Hepatocyte (in vitro differentiated cells): ENCODE measurements at regions not wholly inside any gene's neighbourhood (a gene's known extent, or its start where the extent isn't known, plus 50 kb on each side); places are given as distances from the start of the nearest gene placed in this dataset.

ENCODE experiments used
- DNase-seq: peaks from one replicate; pipeline ENCODE4 v3.0.0-alpha.2; 2016; ENCODE audit warnings: low spot score
- H2AFZ ChIP-seq: fragments of 200-600 bp; sonication (generic); 2 replicates; pipeline ENCODE4 v1.6.0; 2016; ENCODE audit warnings: antibody characterized with exemption, mild to moderate bottlenecking
- H3K27ac ChIP-seq: fragments of 200-600 bp; sonication (generic); 2 replicates; pipeline ENCODE4 v1.5.1; 2016; ENCODE audit warnings: mild to moderate bottlenecking
- H3K27me3 ChIP-seq: fragments of 200-600 bp; sonication (generic); 2 replicates; pipeline ENCODE4 v1.6.1; 2016
- H3K36me3 ChIP-seq: fragments of 200-600 bp; sonication (generic); replicated peaks from 2 replicates; pipeline ENCODE4 v1.5.1; 2016; ENCODE audit warnings: low read depth; ENCODE audit not compliant: insufficient read depth
- H3K4me1 ChIP-seq: fragments of 200-600 bp; sonication (generic); 2 replicates; pipeline ENCODE4 v1.5.1; 2016; ENCODE audit warnings: mild to moderate bottlenecking, moderate library complexity; ENCODE audit not compliant: insufficient read depth
- H3K4me2 ChIP-seq: fragments of 200-600 bp; sonication (generic); 2 replicates; pipeline ENCODE4 v1.6.0; 2016
- H3K4me3 ChIP-seq: fragments of 200-600 bp; sonication (generic); 2 replicates; pipeline ENCODE4 v1.5.1; 2016; ENCODE audit warnings: mild to moderate bottlenecking
- H3K79me2 ChIP-seq: fragments of 200-600 bp; sonication (generic); 2 replicates; pipeline ENCODE4 v1.6.0; 2017; ENCODE audit warnings: mild to moderate bottlenecking
- H3K9me2 ChIP-seq: fragments of 200-600 bp; sonication (generic); replicated peaks from 2 replicates; pipeline ENCODE4 v1.6.0; 2017; ENCODE audit warnings: mild to moderate bottlenecking; ENCODE audit not compliant: insufficient read depth
- H3K9me3 ChIP-seq: fragments of 200-600 bp; sonication (generic); 2 replicates; pipeline ENCODE4 v1.5.1; 2016; ENCODE audit warnings: low read depth, mild to moderate bottlenecking
- H4K20me1 ChIP-seq: fragments of 200-600 bp; sonication (generic); 2 replicates; pipeline ENCODE4 v1.6.0; 2016; ENCODE audit warnings: mild to moderate bottlenecking; ENCODE audit not compliant: insufficient read depth, poor library complexity, severe bottlenecking
- EZH2 ChIP-seq: fragments of 200-600 bp; sonication (generic); IDR thresholded peaks from 2 replicates; pipeline ENCODE4 v1.6.1; 2016; ENCODE audit warnings: antibody characterized with exemption, mild to moderate bottlenecking, borderline replicate concordance
- EZH2phosphoT487 ChIP-seq: fragments of 200-600 bp; sonication (generic); IDR thresholded peaks from one replicate; pipeline ENCODE4 v1.6.1; 2018; ENCODE audit warnings: antibody characterized with exemption, mild to moderate bottlenecking, low read depth, moderate library complexity; ENCODE audit not compliant: unreplicated experiment, severe bottlenecking
- WGBS: methylation state at CpG from one replicate; pipeline ENCODE4 v1.1.6; 2016; ENCODE audit warnings: low lambda C conversion rate; ENCODE audit errors: missing lambda C conversion rate; 5-methylcytosine and 5-hydroxymethylcytosine counted together
- TF ChIP-seq, protein P1 (sequence below): fragments of 200-600 bp; sonication (generic); IDR thresholded peaks from 2 replicates; pipeline ENCODE4 v1.5.1; 2016; ENCODE audit warnings: antibody characterized with exemption, mild to moderate bottlenecking; ENCODE audit not compliant: poor library complexity

DNA sequence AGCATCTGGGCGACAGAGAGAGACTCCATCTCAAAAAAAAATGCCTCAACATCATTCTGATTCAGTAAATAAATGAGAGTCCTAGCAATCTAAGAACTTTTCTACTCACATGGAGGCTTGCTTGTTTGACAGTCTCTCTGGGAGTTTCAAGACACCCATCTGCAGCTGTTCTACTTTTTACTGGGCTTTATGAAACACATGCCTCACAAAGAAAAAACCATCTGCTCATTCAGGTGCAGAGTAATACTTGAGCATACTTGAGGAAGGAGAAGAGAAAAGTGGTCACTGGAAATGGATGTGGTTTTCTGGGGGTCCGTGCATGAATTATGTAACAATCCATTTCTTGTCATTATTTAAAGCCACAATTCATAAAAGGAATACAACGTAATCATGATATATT is 87.1 kb upstream of the DDX53 start:
- no peak for TF ChIP-seq EZH2
- TF ChIP-seq, protein P1, sequence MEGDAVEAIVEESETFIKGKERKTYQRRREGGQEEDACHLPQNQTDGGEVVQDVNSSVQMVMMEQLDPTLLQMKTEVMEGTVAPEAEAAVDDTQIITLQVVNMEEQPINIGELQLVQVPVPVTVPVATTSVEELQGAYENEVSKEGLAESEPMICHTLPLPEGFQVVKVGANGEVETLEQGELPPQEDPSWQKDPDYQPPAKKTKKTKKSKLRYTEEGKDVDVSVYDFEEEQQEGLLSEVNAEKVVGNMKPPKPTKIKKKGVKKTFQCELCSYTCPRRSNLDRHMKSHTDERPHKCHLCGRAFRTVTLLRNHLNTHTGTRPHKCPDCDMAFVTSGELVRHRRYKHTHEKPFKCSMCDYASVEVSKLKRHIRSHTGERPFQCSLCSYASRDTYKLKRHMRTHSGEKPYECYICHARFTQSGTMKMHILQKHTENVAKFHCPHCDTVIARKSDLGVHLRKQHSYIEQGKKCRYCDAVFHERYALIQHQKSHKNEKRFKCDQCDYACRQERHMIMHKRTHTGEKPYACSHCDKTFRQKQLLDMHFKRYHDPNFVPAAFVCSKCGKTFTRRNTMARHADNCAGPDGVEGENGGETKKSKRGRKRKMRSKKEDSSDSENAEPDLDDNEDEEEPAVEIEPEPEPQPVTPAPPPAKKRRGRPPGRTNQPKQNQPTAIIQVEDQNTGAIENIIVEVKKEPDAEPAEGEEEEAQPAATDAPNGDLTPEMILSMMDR: no peak
- TF ChIP-seq EZH2phosphoT487: no peak
- Histone ChIP-seq H2AFZ (no peak overlapping the region), H3K9me3 (no peaks in the 10 kb centered on the region), H3K79me2 (no peaks in the 10 kb centered on the region), H3K4me3 (no peak overlapping the region), H3K9me2 (no peaks in the 10 kb centered on the region), H3K4me2 (no peak overlapping the region), H3K36me3 (no peaks in the 10 kb centered on the region), H3K4me1 (no peaks in the 10 kb centered on the region), H4K20me1 (no peaks in the 10 kb centered on the region), H3K27ac (no peak overlapping the region), H3K27me3 (no peaks in the 10 kb centered on the region)
- WGBS: 68% methylated on average over 3 of the region's 3 CpGs
- DNase-seq: no peak

DNA sequence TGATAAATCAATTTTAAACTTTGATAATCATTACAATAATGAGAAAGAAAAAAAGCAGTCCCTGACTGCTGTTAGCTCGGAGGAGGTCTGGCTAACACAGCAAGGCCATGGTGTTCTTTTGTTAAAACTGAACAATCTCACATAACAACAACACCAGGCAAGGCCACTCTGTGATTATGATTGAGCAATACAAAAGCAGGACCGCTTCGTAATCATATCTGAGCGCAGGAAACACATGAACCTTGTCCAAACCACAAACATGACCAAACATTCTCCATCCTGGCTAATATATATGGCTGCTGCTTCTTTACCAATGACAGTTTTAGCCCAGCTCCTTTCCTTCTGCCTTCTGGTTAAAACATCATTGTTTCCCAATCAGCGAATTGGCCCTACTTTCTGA is 76.8 kb upstream of the DDX53 start:
- H3K9me3 ChIP-seq: no peaks in the 10 kb centered on the region
- no peak overlapping the region for H3K4me2 ChIP-seq
- H3K27me3 ChIP-seq: no peaks in the 10 kb centered on the region

DNA sequence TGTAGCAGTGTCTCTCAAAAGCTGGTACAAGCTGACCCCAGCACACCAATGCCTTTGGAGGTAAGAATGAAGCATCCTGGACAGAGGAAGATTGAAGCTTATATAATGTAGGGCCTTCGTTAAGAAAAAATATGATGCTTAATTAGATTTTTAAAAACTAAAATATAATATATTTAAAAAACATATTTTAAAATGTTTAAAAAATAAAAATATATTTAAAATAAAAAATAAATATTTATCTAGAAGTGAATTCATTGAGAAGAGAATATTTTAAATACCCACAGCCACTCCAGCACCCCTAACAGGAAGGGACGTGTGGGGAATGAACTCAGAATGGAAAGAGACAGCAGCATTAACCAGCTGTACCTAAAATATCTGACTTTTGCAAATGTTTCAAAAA is 65.1 kb upstream of the DDX53 start:
- H3K27me3 ChIP-seq: no peaks in the 10 kb centered on the region

More for the DNA sequence above, 76.8 kb upstream of the DDX53 start:
- no peak for DNase-seq
- WGBS: 81% methylated on average over 5 of the region's 5 CpGs
- no peak for TF ChIP-seq EZH2
- TF ChIP-seq, protein P1: no peak
- TF ChIP-seq EZH2phosphoT487: no peak
- Histone ChIP-seq H3K4me1 (no peaks in the 10 kb centered on the region), H2AFZ (no peak overlapping the region), H3K27ac (no peak overlapping the region), H3K79me2 (no peaks in the 10 kb centered on the region), H3K9me2 (no peaks in the 10 kb centered on the region), H3K36me3 (no peaks in the 10 kb centered on the region), H4K20me1 (no peaks in the 10 kb centered on the region), H3K4me3 (no peak overlapping the region)

More for the DNA sequence above, 65.1 kb upstream of the DDX53 start:
- H3K79me2 ChIP-seq: no peaks in the 10 kb centered on the region
- no peaks in the 10 kb centered on the region for H3K9me2 ChIP-seq
- TF ChIP-seq EZH2phosphoT487: no peak
- TF ChIP-seq EZH2: no peak
- TF ChIP-seq, protein P1: no peak
- no peaks in the 10 kb centered on the region for H4K20me1 ChIP-seq
- H3K4me2 ChIP-seq: no peak overlapping the region
- WGBS: 89% methylated on average over 2 of the region's 2 CpGs
- no peak for DNase-seq
- no peak overlapping the region for H3K27ac ChIP-seq
- H3K4me3 ChIP-seq: no peak overlapping the region
- H3K36me3 ChIP-seq: no peaks in the 10 kb centered on the region
- H3K4me1 ChIP-seq: no peaks in the 10 kb centered on the region
- H3K9me3 ChIP-seq: no peaks in the 10 kb centered on the region
- no peak overlapping the region for H2AFZ ChIP-seq
